IMR-90 (cell line): ENCODE measurements at regions not wholly inside any gene's neighbourhood (a gene's known extent, or its start where the extent isn't known, plus 50 kb on each side); places are given as distances from the start of the nearest gene placed in this dataset.

Source experiments
- ATAC-seq: fragments of 200-7000 bp; cut with Tn5 transposase; 2 replicates; pipeline ENCODE4 v1.9.1; 2020; ENCODE audit warnings: low read depth, mild to moderate bottlenecking, moderate library complexity
- BruUV-seq: library from RNA; stranded (reverse); fragments of 400-500 nt; replicated peaks from 2 replicates; lab custom pipeline; 2021; lab: Mats Ljungman, UMichigan
- CTCF ChIA-PET: fragments of 300-600 bp; formaldehyde crosslinking; extraction: SDS; loops from one replicate; lab custom pipeline; 2021; ENCODE audit warnings: antibody characterized with exemption; lab: Yijun Ruan, JAX
- POLR2A ChIA-PET: fragments of 300-600 bp; sonication (Branson Sonifier 250); formaldehyde crosslinking; loops from one replicate; lab custom pipeline; 2022; ENCODE audit warnings: antibody characterized with exemption; ENCODE audit not compliant: unreplicated experiment; lab: Charles Lee
- DNase-seq: peaks from one replicate; pipeline ENCODE4 v3.0.0; 2013
- H2AFZ ChIP-seq: replicated peaks from 2 replicates; pipeline ENCODE3; 2013; ENCODE audit warnings: low read length, mild to moderate bottlenecking; ENCODE audit not compliant: poor library complexity
- H2AK5ac ChIP-seq: 2 replicates; pipeline ENCODE4 v1.6.1; 2013; ENCODE audit warnings: low read depth, low read length, inconsistent platforms
- H2AK9ac ChIP-seq: replicated peaks from 2 replicates; pipeline ENCODE3; 2013; ENCODE audit warnings: mild to moderate bottlenecking, low read depth, low read length, moderate library complexity; ENCODE audit not compliant: poor library complexity
- H2BK120ac ChIP-seq: 2 replicates; pipeline ENCODE4 v1.6.1; 2013; ENCODE audit warnings: low read depth, low read length, inconsistent platforms
- H2BK15ac ChIP-seq: 3 replicates; pipeline ENCODE4 v1.6.1; 2013; ENCODE audit warnings: low read depth, low read length, inconsistent platforms
- H2BK20ac ChIP-seq: 2 replicates; pipeline ENCODE4 v1.6.1; 2013; ENCODE audit warnings: low read depth, mild to moderate bottlenecking, inconsistent platforms, low read length, moderate library complexity
- H2BK5ac ChIP-seq: 2 replicates; pipeline ENCODE4 v1.6.1; 2013; ENCODE audit warnings: mild to moderate bottlenecking, low read depth, low read length, inconsistent platforms; ENCODE audit not compliant: poor library complexity, severe bottlenecking
- H3K14ac ChIP-seq: replicated peaks from 2 replicates; pipeline ENCODE4 v1.6.1; 2013; ENCODE audit warnings: low read depth, low read length, inconsistent platforms
- H3K18ac ChIP-seq: 2 replicates; pipeline ENCODE4 v1.6.1; 2013; ENCODE audit warnings: low read depth, low read length, control low read depth
- H3K23ac ChIP-seq: 2 replicates; pipeline ENCODE4 v1.6.1; 2013; ENCODE audit warnings: low read depth, low read length, inconsistent platforms
- H3K27ac ChIP-seq: 2 replicates; pipeline ENCODE4 v1.5.1; 2013; ENCODE audit warnings: mild to moderate bottlenecking, control low read depth, low read length; ENCODE audit not compliant: insufficient read depth
- H3K27me3 ChIP-seq: 2 replicates; pipeline ENCODE4 v1.6.1; 2013; ENCODE audit warnings: low read length; ENCODE audit not compliant: control insufficient read depth, insufficient read depth
- H3K36me3 ChIP-seq: 2 replicates; pipeline ENCODE4 v1.6.1; 2013; ENCODE audit warnings: low read length, mixed read lengths; ENCODE audit not compliant: control insufficient read depth, insufficient read depth
- H3K4ac ChIP-seq: 2 replicates; pipeline ENCODE4 v1.6.1; 2013; ENCODE audit warnings: low read depth, low read length, inconsistent platforms
- H3K4me1 ChIP-seq: 2 replicates; pipeline ENCODE4 v1.6.1; 2013; ENCODE audit warnings: low read length, mixed read lengths; ENCODE audit not compliant: control insufficient read depth, insufficient read depth
- H3K4me2 ChIP-seq: 2 replicates; pipeline ENCODE4 v1.6.1; 2013; ENCODE audit warnings: low read depth, mild to moderate bottlenecking, control low read depth, low read length, moderate library complexity
- H3K4me3 ChIP-seq: 2 replicates; pipeline ENCODE4 v1.5.1; 2013; ENCODE audit warnings: low read depth, mild to moderate bottlenecking, control low read depth, low read length, moderate library complexity; ENCODE audit not compliant: insufficient read depth
- H3K56ac ChIP-seq: 2 replicates; pipeline ENCODE4 v1.6.1; 2013; ENCODE audit warnings: low read length, inconsistent platforms; ENCODE audit not compliant: insufficient read depth; ENCODE audit errors: extremely low read depth
- H3K79me1 ChIP-seq, 2 experiments: 2 replicates each; pipeline ENCODE4 v1.6.1; 2013; ENCODE audit warnings: low read length in 2 of 2, inconsistent platforms in 1 of 2, low read depth in 1 of 2
- H3K9ac ChIP-seq: 2 replicates; pipeline ENCODE4 v1.6.1; 2013; ENCODE audit warnings: low read depth, low read length, control low read depth
- H3K9me1 ChIP-seq: 2 replicates; pipeline ENCODE4 v1.6.1; 2013; ENCODE audit warnings: low read length, inconsistent platforms; ENCODE audit not compliant: insufficient read depth
- H3K9me3 ChIP-seq: 2 replicates; pipeline ENCODE4 v1.6.1; 2013; ENCODE audit warnings: low read length; ENCODE audit not compliant: control insufficient read depth, insufficient read depth
- H4K20me1 ChIP-seq: 2 replicates; pipeline ENCODE4 v1.6.1; 2013; ENCODE audit warnings: low read length, inconsistent platforms; ENCODE audit not compliant: insufficient read depth
- H4K5ac ChIP-seq: 2 replicates; pipeline ENCODE4 v1.6.1; 2013; ENCODE audit warnings: mild to moderate bottlenecking, low read depth, low read length, control low read depth
- H4K8ac ChIP-seq, 2 experiments: 2 replicates each; pipeline ENCODE4 v1.6.1; 2013; ENCODE audit warnings: low read depth in 2 of 2, low read length in 2 of 2, control low read depth in 1 of 2, inconsistent platforms in 1 of 2
- H4K91ac ChIP-seq: 2 replicates; pipeline ENCODE4 v1.6.1; 2013; ENCODE audit warnings: low read depth, low read length, inconsistent platforms; ENCODE audit not compliant: insufficient read depth
- CHD1 ChIP-seq: IDR thresholded peaks from 2 replicates; pipeline ENCODE4 v1.6.1; 2012; ENCODE audit warnings: low read depth, low read length, improper control_type of control experiment
- ELK1 ChIP-seq: fragments of 150-350 bp; IDR thresholded peaks from 2 replicates; pipeline ENCODE4 v1.6.1; 2016; ENCODE audit warnings: low read depth, mild to moderate bottlenecking, low read length, moderate library complexity, borderline replicate concordance
- MAZ ChIP-seq: IDR thresholded peaks from 2 replicates; pipeline ENCODE4 v1.6.1; 2012; ENCODE audit warnings: low read depth, mild to moderate bottlenecking, low read length, improper control_type of control experiment, moderate library complexity, borderline replicate concordance
- MXI1 ChIP-seq: IDR thresholded peaks from 2 replicates; pipeline ENCODE4 v1.6.1; 2012; ENCODE audit warnings: low read depth, mild to moderate bottlenecking, low read length, moderate library complexity, borderline replicate concordance
- NFE2L2 ChIP-seq: fragments of 150-350 bp; IDR thresholded peaks from 2 replicates; pipeline ENCODE4 v1.6.1; 2016; ENCODE audit warnings: low read depth, mild to moderate bottlenecking, low read length
- POLR2A ChIP-seq: IDR thresholded peaks from 2 replicates; pipeline ENCODE4 v1.6.1; 2012; ENCODE audit warnings: mild to moderate bottlenecking, low read depth, low read length
- RCOR1 ChIP-seq: IDR thresholded peaks from 2 replicates; pipeline ENCODE4 v1.6.1; 2012; ENCODE audit warnings: mild to moderate bottlenecking, low read length, improper control_type of control experiment; ENCODE audit not compliant: insufficient replicate concordance
- RFX5 ChIP-seq: IDR thresholded peaks from 2 replicates; pipeline ENCODE4 v1.8.0; 2012; ENCODE audit warnings: low read depth, mild to moderate bottlenecking, low read length, moderate library complexity
- USF2 ChIP-seq: fragments of 150-350 bp; IDR thresholded peaks from 2 replicates; pipeline ENCODE4 v1.6.1; 2017; ENCODE audit warnings: mild to moderate bottlenecking, antibody characterized with exemption, low read length, low read depth
- WGBS, 2 experiments: methylation state at CpG; one replicate each; pipeline versions ENCODE4 v1.1.5 to v1.1.7; 2013; ENCODE audit warnings: missing lambda C conversion rate in 2 of 2; ENCODE audit not compliant: insufficient read length in 1 of 2; ENCODE audit errors: extremely low coverage in 2 of 2; 5-methylcytosine and 5-hydroxymethylcytosine counted together
- dilution Hi-C: fragments of 300-500 bp; cut with HindIII; formaldehyde crosslinking; loops from one replicate; pipeline ENCODE4 v1.14.3; 2018; ENCODE audit warnings: low sequenced_read_pairs; ENCODE audit not compliant: unreplicated experiment
- in situ Hi-C: fragments of 300-500 bp; cut with MboI; formaldehyde crosslinking; loops from 3 replicates; pipeline ENCODE4 v1.14.3; 2019; ENCODE audit warnings: low sequenced_read_pairs, inconsistent platforms, mixed read lengths
- intact Hi-C: fragments of 100-400 bp; cut with micrococcal nuclease; formaldehyde crosslinking; loops from 2 replicates; pipeline ENCODE4 v1.10.0; 2022

DNA sequence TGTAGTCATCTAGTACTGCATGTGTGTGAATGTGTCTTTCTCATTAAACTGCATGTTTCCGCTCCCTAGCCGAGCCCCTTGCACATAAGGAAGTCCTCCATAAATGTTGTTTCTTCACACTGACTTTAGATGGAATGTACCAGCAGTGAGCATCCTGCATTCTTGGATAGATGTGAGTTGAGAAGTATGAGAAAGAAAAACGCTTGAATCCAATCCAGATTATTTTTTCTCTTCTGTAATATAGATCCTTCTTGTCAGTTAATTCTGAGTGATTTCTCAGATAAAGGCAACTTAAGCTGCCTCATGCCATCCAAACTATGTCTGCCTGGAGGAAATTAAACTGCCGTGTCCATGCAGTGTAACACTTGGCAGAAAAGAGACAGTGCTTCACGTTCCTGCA, 268.1 kb upstream of the ISX start:
- Histone ChIP-seq H2AK5ac (no peak overlapping the region), H3K4me3 (no peak overlapping the region), H3K27me3 (no peaks in the 10 kb centered on the region), H3K23ac (no peak overlapping the region), H3K79me1 (no peaks in the 10 kb centered on the region), H2AFZ (no peak overlapping the region), H3K9me1 (no peaks in the 10 kb centered on the region), H3K4me1 (no peaks in the 10 kb centered on the region), H4K5ac (no peak overlapping the region), H3K9me3 (peaks cover 26% of the 10 kb centered on the region), H3K27ac (no peak overlapping the region), H2BK5ac (no peak overlapping the region), H3K18ac (no peak overlapping the region), H3K4ac (no peak overlapping the region), H2AK9ac (no peak overlapping the region), H4K8ac (no peak overlapping the region), H3K36me3 (no peaks in the 10 kb centered on the region), H4K20me1 (no peaks in the 10 kb centered on the region), H3K14ac (no peak overlapping the region), H2BK120ac (no peak overlapping the region), H2BK20ac (no peak overlapping the region), H3K56ac (no peak overlapping the region), H3K4me2 (no peak overlapping the region), H2BK15ac (no peak overlapping the region), H4K91ac (no peak overlapping the region), H3K9ac (no peak overlapping the region)
- ATAC-seq (no peak), DNase-seq (no peak)
- dilution Hi-C loops = no loop called here
- in situ Hi-C loops = no loop called here
- BruUV-seq = no TSS peak
- intact Hi-C loops = no loop called here
- TF ChIP-seq RCOR1 = no peak
- TF ChIP-seq MXI1 = no peak
- TF ChIP-seq USF2 = no peak
- no peak for TF ChIP-seq NFE2L2
- TF ChIP-seq MAZ = no peak
- no peak for TF ChIP-seq ELK1
- TF ChIP-seq POLR2A = no peak
- TF ChIP-seq RFX5 = no peak
- no peak for TF ChIP-seq CHD1
- CTCF ChIA-PET = no interaction called here
- POLR2A ChIA-PET = no interaction called here
- WGBS, 2 experiments = no CpG with 5 or more reads among the region's 5 CpGs
